Skeletal muscle cell (primary cell): ENCODE measurements at regions not wholly inside any gene's neighbourhood (a gene's known extent, or its start where the extent isn't known, plus 50 kb on each side); places are given as distances from the start of the nearest gene placed in this dataset.
"Not testable (repeated sequence)": the region's sequence is repeated elsewhere in the genome, so short reads cannot be mapped to it uniquely, and the experiment has no call there.

Source experiments
- DNase-seq: peaks from one replicate; pipeline ENCODE4 v3.0.0-alpha.2; 2010; ENCODE audit warnings: low read depth
- H3K4me3 ChIP-seq: 2 replicates; pipeline ENCODE4 v1.5.1; 2011; ENCODE audit warnings: low read depth, mild to moderate bottlenecking, control low read depth, low read length, moderate library complexity

DNA sequence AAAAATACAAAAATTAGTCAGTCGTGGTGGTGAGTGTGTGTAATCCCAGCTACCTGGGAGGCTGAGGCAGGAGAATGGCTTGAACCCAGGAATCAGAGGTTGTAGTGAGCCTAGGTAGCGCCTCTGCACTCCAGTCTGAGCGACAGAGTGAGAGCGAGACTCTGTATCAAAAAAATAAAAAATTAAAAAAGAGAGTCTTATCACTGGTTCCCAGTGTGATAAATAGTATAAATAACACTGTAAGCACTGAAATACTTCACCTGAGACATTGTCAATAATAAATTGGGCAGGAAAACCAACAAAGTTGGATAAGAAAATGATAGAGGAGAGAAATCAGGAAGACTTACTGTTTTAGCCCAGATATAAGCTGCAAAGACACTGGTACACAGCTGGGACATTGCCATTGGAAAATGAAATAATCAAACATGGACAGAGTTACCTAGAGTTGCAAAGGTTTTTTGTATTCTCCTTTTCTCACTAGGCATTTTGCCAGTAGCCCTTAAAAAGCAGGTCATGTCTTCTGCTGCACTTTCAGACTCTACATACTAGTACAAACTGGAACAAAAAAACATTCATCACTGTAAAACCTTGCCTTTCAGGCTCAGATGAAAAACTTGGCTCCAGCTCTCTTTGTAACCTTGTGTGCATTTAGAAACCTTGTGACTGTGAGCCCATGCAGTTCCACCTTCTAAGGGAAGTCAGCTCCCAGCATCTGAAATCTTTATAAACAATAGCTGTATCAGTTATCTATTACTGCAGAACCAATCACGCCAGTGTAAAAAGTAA is 55.0 kb upstream of the PPP1R2C start:
- H3K4me3 ChIP-seq, result no peak overlapping the region
- DNase-seq, result no peak

GRCh38 chrX:42833550-42833940 is 55.6 kb upstream of the PPP1R2C start:
- DNase-seq, H3K4me3 ChIP-seq: not testable (repeated sequence)

DNA sequence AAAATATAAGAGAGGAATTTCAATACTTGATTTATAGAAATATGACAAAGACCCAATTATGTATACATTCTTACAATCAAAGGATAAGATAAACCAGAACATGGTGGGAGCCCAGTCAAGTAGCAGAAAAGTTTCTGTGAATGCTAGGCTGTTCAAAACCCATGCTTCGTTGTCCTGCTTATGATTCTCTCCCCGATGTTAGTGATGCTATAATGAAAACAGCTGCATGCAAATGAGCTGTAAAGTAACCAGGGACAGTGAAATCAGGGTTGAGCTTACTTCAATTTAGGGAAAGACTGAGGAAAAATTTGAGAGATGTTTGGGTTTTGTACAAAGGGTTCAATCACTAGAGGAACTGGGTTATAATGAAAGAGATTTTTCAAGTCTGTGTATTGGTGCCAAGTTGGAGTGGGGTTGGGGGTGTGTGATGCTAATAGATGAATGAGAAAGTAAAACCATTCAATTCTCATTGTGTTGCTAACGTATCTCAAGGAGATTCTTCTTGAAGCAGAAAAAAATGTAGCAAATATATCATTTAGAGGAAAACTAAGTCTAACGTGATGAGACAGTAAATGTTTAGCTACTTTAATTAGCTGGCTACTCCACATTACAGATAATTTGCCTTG is 59.3 kb upstream of the PPP1R2C start:
- no peak for DNase-seq
- H3K4me3 ChIP-seq, result no peak overlapping the region

DNA sequence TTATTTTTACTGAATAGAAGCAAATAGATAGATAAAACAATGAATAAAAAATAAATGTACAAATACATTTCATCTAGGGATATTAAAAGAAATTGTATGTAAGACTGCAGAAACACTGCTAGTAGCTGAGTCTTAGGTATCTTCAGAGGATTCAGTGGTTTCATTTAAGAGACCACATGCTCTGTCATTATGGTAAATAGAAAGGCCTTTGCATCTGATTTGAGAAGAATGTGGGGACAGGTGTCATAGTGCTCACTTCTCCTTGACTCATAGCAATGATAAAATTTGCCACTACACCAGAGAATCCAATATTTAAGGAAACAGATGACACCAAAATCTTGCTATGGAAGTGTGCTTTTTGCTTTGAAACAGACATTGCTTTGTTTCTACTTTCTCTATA is 59.8 kb upstream of the PPP1R2C start:
- no peak overlapping the region for H3K4me3 ChIP-seq
- DNase-seq, result no peak

DNA sequence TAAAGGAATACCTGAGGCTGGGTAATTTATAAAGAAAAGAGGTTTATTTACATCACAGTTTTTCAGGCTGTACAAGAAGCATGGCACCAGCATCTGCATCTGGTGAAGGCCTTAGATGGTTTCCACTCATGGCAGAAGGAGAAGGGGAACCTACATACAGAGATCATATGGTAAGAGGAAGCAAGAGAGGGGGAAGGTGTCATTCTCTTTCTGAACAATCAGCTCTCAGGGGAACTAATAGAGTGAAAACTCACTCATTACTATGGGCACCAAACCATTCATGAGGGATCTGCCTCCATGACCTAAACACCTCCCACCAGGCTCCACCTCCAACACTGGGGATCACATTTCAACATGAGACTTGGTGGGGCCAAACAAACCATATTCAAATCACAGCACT is 61.7 kb upstream of the PPP1R2C start:
- DNase-seq, result no peak
- no peak overlapping the region for H3K4me3 ChIP-seq

DNA sequence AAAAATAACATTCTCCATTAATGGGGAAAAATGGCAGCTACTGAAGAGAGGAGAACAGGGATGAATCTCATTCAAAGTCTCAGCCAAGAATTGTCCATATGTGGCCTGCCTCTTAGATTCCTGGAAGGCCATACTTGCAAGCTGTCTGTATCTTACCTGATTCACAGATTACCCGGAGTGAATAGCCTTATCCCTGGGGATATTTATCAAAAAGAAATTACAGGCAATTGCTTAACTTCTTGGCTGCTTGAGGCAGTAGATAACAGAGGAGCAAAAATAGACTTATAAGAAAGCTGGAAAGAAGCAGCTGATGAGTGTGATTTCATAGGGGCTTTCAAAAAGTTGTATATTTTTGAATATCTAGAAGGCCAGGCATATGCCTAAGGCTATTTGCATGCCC is 68.8 kb upstream of the PPP1R2C start:
- no peak overlapping the region for H3K4me3 ChIP-seq
- no peak for DNase-seq

- no peak for DNase-seq
These were observed 77.3 kb upstream of the PPP1R2C start for GRCh38 chrX:42855259-42855658.

GRCh38 chrX:42857766-42858165 is 79.8 kb upstream of the PPP1R2C start:
- H3K4me3 ChIP-seq, result no peak overlapping the region
- DNase-seq, result no peak

More at GRCh38 chrX:42855259-42855658, 77.3 kb upstream of the PPP1R2C start:
- H3K4me3 ChIP-seq, result no peak overlapping the region

- no peak overlapping the region for H3K4me3 ChIP-seq
- DNase-seq, result no peak
These were observed 91.0 kb upstream of the PPP1R2C start for GRCh38 chrX:42869011-42869410.

DNA sequence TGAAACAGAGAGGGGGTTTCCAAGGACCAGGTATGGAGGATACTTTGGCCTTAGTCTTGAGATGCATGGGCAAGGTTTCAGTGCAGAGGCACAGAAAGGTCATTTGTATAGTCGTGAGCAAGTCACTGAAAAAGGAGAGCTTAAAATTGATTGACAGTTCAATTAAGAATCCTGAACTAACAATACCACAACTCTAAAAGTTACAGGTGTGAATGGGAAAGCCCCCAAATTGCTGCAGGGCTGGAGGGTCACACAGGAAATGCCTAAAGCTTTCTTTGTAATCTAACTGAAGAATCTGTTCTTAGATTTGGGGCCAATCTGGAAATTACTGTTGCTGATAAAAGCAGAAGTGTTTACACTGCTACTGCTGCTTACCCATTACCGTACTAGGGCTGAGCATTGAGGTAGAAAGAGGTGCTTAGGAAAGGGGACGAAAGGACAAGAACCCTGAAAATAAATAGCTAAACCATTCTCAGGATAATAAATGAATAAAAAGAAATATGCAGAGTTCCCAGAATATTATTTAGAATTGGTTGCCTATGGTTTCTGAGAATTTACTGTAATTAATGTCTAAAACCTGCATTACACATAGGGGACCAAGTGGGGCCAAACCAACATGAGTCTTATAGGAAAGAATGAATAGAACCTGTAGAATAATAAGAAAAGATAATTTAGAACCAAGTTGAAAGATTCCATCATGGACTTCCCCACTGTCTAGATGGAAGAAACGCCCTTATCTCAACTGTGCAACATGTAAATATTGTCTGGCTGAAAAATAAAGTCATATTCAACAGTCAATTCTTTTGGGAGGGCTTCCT is 91.9 kb upstream of the PPP1R2C start:
- DNase-seq, result no peak
- no peak overlapping the region for H3K4me3 ChIP-seq

DNA sequence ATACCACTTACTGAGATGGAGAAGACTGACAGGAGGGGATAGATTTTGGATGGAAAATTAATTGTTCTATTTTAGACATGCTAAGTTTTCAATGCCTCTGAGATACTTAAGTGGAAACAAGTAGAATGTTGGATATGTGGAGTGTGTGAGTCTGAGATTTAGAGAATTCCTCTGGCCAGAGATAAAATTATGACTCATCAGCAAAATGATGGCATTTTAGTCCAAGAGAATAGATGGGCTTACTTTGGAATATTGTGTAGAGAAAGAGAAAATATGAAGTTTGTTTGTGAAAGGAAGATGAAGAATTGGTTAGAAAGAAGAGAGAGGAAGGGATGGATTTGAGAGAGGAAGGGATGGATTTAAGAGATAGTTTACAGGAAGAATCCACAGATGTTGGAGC is 108.6 kb upstream of the PPP1R2C start:
- no peak for DNase-seq
- no peak overlapping the region for H3K4me3 ChIP-seq

GRCh38 chrX:42900947-42901346 is 123.0 kb upstream of the PPP1R2C start:
- no peak overlapping the region for H3K4me3 ChIP-seq
- no peak for DNase-seq

DNA sequence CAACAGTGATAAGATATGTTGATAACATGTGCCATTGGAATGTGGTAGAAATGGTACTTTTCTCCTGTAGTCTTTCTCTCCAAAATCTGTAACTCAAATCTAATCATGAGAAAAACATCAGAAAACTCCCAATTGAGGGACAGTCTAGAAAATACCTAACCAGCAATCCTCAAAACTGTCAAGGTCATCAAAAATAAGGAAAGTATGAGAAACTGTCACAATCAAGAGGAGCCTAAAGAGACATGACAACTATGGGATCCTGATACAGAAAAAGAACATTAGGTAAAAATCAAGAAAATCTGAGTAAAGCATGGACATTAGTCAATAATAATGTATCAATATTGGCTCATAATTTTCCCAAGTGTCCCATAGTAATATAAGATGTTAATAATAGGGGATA is 124.5 kb upstream of the PPP1R2C start:
- DNase-seq, result no peak
- no peak overlapping the region for H3K4me3 ChIP-seq

DNA sequence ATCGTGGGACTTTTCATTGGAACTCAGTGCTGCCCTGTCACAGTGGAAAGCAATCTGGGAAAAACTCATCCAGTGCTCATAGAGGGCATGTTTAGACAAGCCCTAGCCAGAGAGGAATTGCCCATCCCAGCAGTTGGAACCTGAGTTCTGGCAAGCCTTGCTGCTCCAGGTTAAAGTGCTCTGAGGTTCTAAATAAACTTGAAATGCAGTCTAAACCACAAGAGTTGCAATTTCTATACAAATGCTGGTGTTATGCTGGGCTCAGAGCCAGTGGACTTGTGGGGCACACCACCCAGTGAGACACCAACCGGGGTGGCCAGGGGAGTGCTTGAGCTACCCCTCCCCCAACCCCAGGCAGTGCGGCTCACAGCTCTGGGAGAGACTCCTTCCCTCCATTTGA is 142.8 kb upstream of the PPP1R2C start:
- no peak for DNase-seq
- no peak overlapping the region for H3K4me3 ChIP-seq

DNA sequence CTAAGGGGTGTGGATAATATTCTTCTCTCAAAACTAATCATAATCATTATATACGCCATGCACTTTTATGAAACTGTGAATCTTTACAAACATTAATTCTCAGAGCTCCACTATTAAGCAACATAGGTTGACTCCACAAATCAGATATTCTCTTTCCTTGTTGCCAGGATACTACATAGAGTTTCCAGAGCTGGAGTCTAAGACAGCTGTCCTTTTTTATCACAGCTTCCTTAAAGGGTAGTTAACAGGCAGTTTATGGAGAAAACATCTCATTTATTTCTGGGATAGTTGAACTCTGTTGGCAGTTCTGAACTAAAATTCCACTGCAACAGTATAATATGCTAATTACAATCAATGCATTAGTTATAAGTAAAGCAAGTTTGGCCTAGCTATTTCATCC is 152.1 kb upstream of the PPP1R2C start:
- H3K4me3 ChIP-seq, result no peak overlapping the region
- no peak for DNase-seq

- no peak overlapping the region for H3K4me3 ChIP-seq
- DNase-seq, result no peak
These were observed 153.0 kb upstream of the PPP1R2C start for GRCh38 chrX:42930951-42931350.

GRCh38 chrX:42933187-42933586 is 155.2 kb upstream of the PPP1R2C start:
- no peak overlapping the region for H3K4me3 ChIP-seq
- DNase-seq, result no peak

GRCh38 chrX:42934020-42934726 is 156.2 kb upstream of the PPP1R2C start:
- DNase-seq, result no peak
- no peak overlapping the region for H3K4me3 ChIP-seq

GRCh38 chrX:42941671-42942070 is 163.7 kb upstream of the PPP1R2C start:
- no peak overlapping the region for H3K4me3 ChIP-seq

More at GRCh38 chrX:42941671-42942070, 163.7 kb upstream of the PPP1R2C start:
- DNase-seq, result no peak
